ENCODE measurements at regions not wholly inside any gene's neighbourhood (a gene's known extent, or its start where the extent isn't known, plus 50 kb on each side); places are given as distances from the start of the nearest gene placed in this dataset.

GRCh38 chr12:75809746-75810145 is 221.8 kb downstream of the PHLDA1 start:
- TF ChIP-seq ZC3H10 (CRISPR knock-in tag; IDR thresholded peaks at IDR 0.05) (no peak), CSRNP3 (CRISPR knock-in tag; IDR thresholded peaks at IDR 0.05) (no peak), GLIS3 (CRISPR knock-in tag; IDR thresholded peaks at IDR 0.05) (no peak), SNAI2 (CRISPR knock-in tag; IDR thresholded peaks at IDR 0.05) (no peak), CSDC2 (CRISPR knock-in tag; IDR thresholded peaks at IDR 0.05) (no peak), PATZ1 (CRISPR knock-in tag; IDR thresholded peaks at IDR 0.05; ENCODE audit: borderline replicate concordance) (no peak), ARNTL (CRISPR knock-in tag; IDR thresholded peaks at IDR 0.05; ENCODE audit: borderline replicate concordance, low read depth) (no peak), POU6F1 (CRISPR knock-in tag; IDR thresholded peaks at IDR 0.05; ENCODE audit: borderline replicate concordance, low read depth) (no peak), OSR1 (CRISPR knock-in tag; IDR thresholded peaks at IDR 0.05) (no peak)

Data from SK-N-SH treated with all-trans-retinoic acid at 6 μM for 48 hours (cell line).